OCI-LY7 (cell line): ENCODE measurements at regions not wholly inside any gene's neighbourhood (a gene's known extent, or its start where the extent isn't known, plus 50 kb on each side); places are given as distances from the start of the nearest gene placed in this dataset.

Experiments used
- BruUV-seq: library from RNA; stranded (reverse); fragments of 400-500 nt; replicated peaks from 2 replicates; lab custom pipeline; 2021; lab: Mats Ljungman, UMichigan
- CTCF ChIA-PET: fragments of 300-600 bp; sonication (Branson Sonifier 250); formaldehyde crosslinking; loops from one replicate; lab custom pipeline; 2022; ENCODE audit warnings: antibody characterized with exemption; ENCODE audit not compliant: unreplicated experiment; lab: Charles Lee
- POLR2A ChIA-PET: fragments of 300-600 bp; sonication (Branson Sonifier 250); formaldehyde crosslinking; loops from one replicate; lab custom pipeline; 2022; ENCODE audit warnings: antibody characterized with exemption; lab: Charles Lee
- DNase-seq: peaks from one replicate; pipeline ENCODE4 v3.0.0-alpha.2; 2015; ENCODE audit warnings: low spot score
- H2AFZ ChIP-seq: fragments of 200-600 bp; sonication (generic), shearing (Covaris generic); 2 replicates; pipeline ENCODE4 v1.6.1; 2014; ENCODE audit warnings: mild to moderate bottlenecking, antibody characterized with exemption, low read length, moderate library complexity
- H3K27ac ChIP-seq: fragments of 200-600 bp; sonication (generic); 2 replicates; pipeline ENCODE4 v1.5.1; 2014; ENCODE audit warnings: mixed run types, low read depth, mild to moderate bottlenecking, moderate library complexity, low read length, inconsistent platforms; ENCODE audit not compliant: poor library complexity, severe bottlenecking
- H3K36me3 ChIP-seq: fragments of 200-600 bp; sonication (generic); 2 replicates; pipeline ENCODE4 v1.6.1; 2014; ENCODE audit warnings: mild to moderate bottlenecking, antibody characterized with exemption, low read length, moderate library complexity, mixed read lengths; ENCODE audit not compliant: insufficient read depth
- H3K4me1 ChIP-seq: fragments of 200-600 bp; sonication (generic); 2 replicates; pipeline ENCODE4 v1.5.1; 2014; ENCODE audit warnings: mild to moderate bottlenecking, low read length; ENCODE audit not compliant: insufficient read depth, poor library complexity, severe bottlenecking
- H3K4me2 ChIP-seq: fragments of 200-600 bp; sonication (generic); 2 replicates; pipeline ENCODE4 v1.6.1; 2014; ENCODE audit warnings: mild to moderate bottlenecking, low read length
- H3K4me3 ChIP-seq: fragments of 200-600 bp; sonication (generic); 2 replicates; pipeline ENCODE4 v1.5.1; 2014; ENCODE audit warnings: mild to moderate bottlenecking, low read depth, low read length; ENCODE audit not compliant: poor library complexity, severe bottlenecking
- H3K79me2 ChIP-seq: fragments of 200-600 bp; sonication (generic); 2 replicates; pipeline ENCODE4 v1.6.1; 2016; ENCODE audit warnings: low read depth, mild to moderate bottlenecking, low read length, moderate library complexity, mixed read lengths; ENCODE audit not compliant: insufficient read depth
- H3K9me2 ChIP-seq: fragments of 200-600 bp; sonication (generic); 2 replicates; pipeline ENCODE4 v1.6.1; 2016; ENCODE audit warnings: mild to moderate bottlenecking, low read length, mixed read lengths; ENCODE audit not compliant: insufficient read depth
- H3K9me3 ChIP-seq: fragments of 200-600 bp; sonication (generic); 2 replicates; pipeline ENCODE4 v1.6.1; 2014; ENCODE audit warnings: mild to moderate bottlenecking, mixed run types, low read length, mixed read lengths
- H4K20me1 ChIP-seq: fragments of 200-600 bp; sonication (generic); 2 replicates; pipeline ENCODE4 v1.6.1; 2014; ENCODE audit warnings: mild to moderate bottlenecking, antibody characterized with exemption, low read length, moderate library complexity, mixed read lengths; ENCODE audit not compliant: insufficient read depth
- CTCF ChIP-seq: fragments of 200-600 bp; sonication (generic); conservative IDR thresholded peaks from 2 replicates; pipeline ENCODE4 v1.5.1; 2014; ENCODE audit warnings: mild to moderate bottlenecking, antibody characterized with exemption, low read length, moderate library complexity, mixed read lengths
- EZH2phosphoT487 ChIP-seq: fragments of 200-600 bp; sonication (generic); IDR thresholded peaks from 2 replicates; pipeline ENCODE4 v1.6.1; 2018; ENCODE audit warnings: low read depth, borderline replicate concordance, mild to moderate bottlenecking, mixed run types, antibody characterized with exemption, low read length, moderate library complexity, mixed read lengths
- intact Hi-C: fragments of 100-400 bp; cut with micrococcal nuclease; formaldehyde crosslinking; loops from one replicate; pipeline ENCODE4 v1.10.0; 2022; ENCODE audit not compliant: unreplicated experiment

GRCh38 chrY:14344648-14345333 is 179.5 kb upstream of the NLGN4Y start:
- H3K79me2 ChIP-seq, result no peaks in the 10 kb centered on the region
- H3K9me2 ChIP-seq, result no peaks in the 10 kb centered on the region
- no peaks in the 10 kb centered on the region for H3K9me3 ChIP-seq
- H3K36me3 ChIP-seq, result no peaks in the 10 kb centered on the region
- ChIA-PET POLR2A (no interaction called here), CTCF (no interaction called here)
- H3K27ac ChIP-seq, result no peak overlapping the region
- DNase-seq, result no peak
- TF ChIP-seq CTCF (no peak), EZH2phosphoT487 (no peak)
- peak overlapping the region; percentile 46; the same call in 1 of the 2 replicates for H2AFZ ChIP-seq
- H3K4me2 ChIP-seq, result 0 out of 2 replicates have a peak overlapping the region, but pooled peaks have one; percentile 16
- intact Hi-C loops, result no loop called here
- peaks cover 5% of the 10 kb centered on the region for H3K4me1 ChIP-seq
- no TSS peak for BruUV-seq
- no peak overlapping the region for H3K4me3 ChIP-seq
- H4K20me1 ChIP-seq, result no peaks in the 10 kb centered on the region

GRCh38 chrY:14351590-14351989 is 172.7 kb upstream of the NLGN4Y start:
- H3K9me3 ChIP-seq, result no peaks in the 10 kb centered on the region
- no peaks in the 10 kb centered on the region for H3K4me1 ChIP-seq
- no TSS peak for BruUV-seq
- POLR2A ChIA-PET, result no interaction called here
- no peaks in the 10 kb centered on the region for H4K20me1 ChIP-seq
- no peak for TF ChIP-seq EZH2phosphoT487
- no peak for TF ChIP-seq CTCF
- intact Hi-C loops, result no loop called here
- H3K4me3 ChIP-seq, result no peak overlapping the region
- DNase-seq, result no peak
- no peaks in the 10 kb centered on the region for H3K36me3 ChIP-seq
- H2AFZ ChIP-seq, result no peak overlapping the region
- H3K27ac ChIP-seq, result no peak overlapping the region
- CTCF ChIA-PET, result no interaction called here
- no peaks in the 10 kb centered on the region for H3K9me2 ChIP-seq
- H3K79me2 ChIP-seq, result no peaks in the 10 kb centered on the region
- H3K4me2 ChIP-seq, result no peak overlapping the region

GRCh38 chrY:14356154-14356553 is 168.2 kb upstream of the NLGN4Y start:
- DNase-seq, result no peak
- no peak overlapping the region for H3K4me3 ChIP-seq
- H2AFZ ChIP-seq, result no peak overlapping the region
- H3K4me1 ChIP-seq, result no peaks in the 10 kb centered on the region
- ChIA-PET CTCF (no interaction called here), POLR2A (no interaction called here)
- intact Hi-C loops, result no loop called here
- BruUV-seq, result no TSS peak
- H3K27ac ChIP-seq, result no peak overlapping the region
- no peak for TF ChIP-seq CTCF
- TF ChIP-seq EZH2phosphoT487, result no peak
- no peaks in the 10 kb centered on the region for H3K9me3 ChIP-seq
- H4K20me1 ChIP-seq, result no peaks in the 10 kb centered on the region
- no peaks in the 10 kb centered on the region for H3K36me3 ChIP-seq
- no peak overlapping the region for H3K4me2 ChIP-seq
- H3K79me2 ChIP-seq, result no peaks in the 10 kb centered on the region
- no peaks in the 10 kb centered on the region for H3K9me2 ChIP-seq
